NCI-H1048 (cell line): ENCODE measurements at regions not wholly inside any gene's neighbourhood (a gene's known extent, or its start where the extent isn't known, plus 50 kb on each side); places are given as distances from the start of the nearest gene placed in this dataset.

Experiments used
- DNase-seq: peaks from one replicate; lab custom pipeline; 2025; lab: John Stamatoyannopoulos, UW

DNA sequence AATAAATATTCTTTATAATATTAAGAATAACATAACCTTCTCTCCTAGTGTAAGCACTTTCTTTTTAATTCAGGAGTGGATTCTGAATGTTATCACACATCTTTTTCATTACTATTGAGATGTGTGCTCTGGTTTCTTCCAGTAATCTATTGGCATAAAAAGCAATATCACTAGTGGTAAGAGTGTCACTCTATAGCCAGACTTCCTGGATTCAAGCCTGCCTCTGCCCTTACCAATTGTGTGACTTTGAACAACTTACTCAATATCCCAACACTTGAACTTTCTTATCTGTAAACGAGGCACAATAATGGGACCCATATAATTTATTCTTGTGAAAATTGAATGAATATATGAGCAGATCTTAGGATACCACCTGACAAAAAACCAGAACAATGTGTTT is 71.0 kb downstream of the SEM1 start:
- no peak for DNase-seq

DNA sequence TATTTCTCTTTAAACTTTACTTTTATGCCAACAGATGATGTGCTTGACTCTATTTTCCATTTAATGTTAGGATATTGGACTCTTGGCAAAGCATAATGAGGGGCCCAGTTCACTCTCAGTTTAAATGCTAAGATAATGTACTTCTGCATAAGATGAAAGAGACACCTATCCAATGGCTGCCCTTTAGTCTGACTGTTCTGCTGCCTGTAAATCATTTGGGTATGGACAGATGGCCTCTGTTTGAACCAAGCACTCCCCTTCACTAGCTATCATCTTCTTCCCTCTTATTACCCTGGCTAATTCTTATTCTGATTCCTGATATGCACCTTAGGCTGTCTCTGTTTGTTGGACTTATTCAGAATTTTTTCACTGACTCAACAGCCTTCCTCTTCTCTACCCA is 72.1 kb downstream of the SEM1 start:
- DNase-seq, result no peak

DNA sequence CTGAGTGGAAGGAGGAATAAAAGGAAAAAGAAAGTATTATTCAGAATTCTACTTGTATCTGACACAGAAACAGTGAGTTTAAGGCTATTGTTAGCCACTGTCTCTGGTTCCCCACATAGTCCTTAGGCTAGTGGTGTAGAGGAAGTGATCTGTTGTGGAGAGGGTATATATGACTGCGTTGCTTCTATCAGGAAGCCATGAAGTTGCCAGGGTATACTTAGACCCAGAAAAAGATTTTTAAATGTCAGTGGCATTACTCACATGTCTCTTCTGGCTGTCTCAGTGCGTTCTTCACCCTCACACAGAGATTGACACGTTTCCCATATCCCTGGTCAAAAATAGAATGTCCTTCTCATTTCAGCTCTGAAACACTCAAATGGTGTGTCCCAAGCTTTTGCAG is 72.7 kb downstream of the SEM1 start:
- no peak for DNase-seq

DNA sequence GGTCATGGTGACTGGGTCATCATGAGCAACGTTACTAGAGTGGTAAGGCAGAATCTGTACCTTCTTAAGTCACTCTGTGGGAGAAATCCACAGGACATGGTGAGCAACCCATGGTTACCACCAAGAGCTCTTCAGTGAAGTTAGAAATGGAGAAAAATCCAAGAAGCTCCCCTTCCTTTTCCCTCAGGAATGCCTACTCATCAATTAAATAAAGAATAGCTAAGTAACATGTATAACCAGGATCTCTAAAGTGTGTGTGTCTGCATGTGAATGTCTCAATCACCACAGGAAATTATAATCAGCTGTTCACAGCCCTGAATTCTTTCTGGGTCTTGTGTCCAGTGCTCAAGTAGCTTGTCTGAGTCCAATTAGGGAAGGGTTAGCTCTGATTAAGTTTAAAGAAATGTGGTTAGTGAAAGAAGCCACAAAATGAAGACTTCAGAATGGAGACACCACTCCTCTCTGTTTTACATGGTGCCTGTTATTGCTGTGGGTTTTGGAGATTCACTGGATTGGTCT is 73.2 kb downstream of the SEM1 start:
- DNase-seq, result no peak

DNA sequence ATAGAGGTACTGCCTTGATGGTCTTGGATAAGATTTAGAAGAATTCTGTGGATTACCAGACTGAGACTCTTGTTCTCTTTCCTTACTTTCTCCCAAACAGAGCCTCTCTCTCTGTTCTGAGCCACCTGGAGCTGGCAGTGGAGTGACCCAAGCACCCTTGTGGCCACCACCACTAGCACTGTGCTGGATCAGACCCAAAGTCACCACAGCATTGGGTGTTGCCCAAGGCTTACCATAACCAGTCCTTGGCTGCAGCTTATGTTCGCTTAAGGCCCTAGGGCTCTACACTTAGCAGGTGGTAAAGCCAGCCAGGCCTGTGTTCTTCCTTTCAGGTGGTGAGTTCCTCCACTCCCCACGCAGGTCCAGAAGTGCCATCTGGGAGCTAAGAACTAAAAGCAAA is 79.8 kb downstream of the SEM1 start:
- DNase-seq, result no peak

DNA sequence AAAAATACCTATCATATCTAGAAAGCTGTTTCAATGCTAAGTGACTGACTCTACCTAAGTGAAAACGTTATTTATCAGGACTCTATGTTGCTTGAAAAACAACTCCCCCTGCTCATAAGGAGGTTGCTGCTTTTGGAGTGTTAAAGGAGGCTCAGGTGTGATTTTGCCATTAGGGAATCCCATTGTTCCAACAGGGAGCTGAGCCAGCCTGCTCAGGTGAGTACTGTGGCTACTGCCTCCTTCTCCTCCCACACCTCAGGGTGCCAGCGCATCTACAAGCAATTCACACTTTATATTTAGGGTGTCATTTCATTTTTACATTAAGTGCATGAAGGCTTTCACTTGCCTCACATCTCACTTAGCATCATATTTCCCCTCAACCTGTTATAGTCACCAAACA is 84.7 kb downstream of the SEM1 start:
- DNase-seq, result no peak

DNA sequence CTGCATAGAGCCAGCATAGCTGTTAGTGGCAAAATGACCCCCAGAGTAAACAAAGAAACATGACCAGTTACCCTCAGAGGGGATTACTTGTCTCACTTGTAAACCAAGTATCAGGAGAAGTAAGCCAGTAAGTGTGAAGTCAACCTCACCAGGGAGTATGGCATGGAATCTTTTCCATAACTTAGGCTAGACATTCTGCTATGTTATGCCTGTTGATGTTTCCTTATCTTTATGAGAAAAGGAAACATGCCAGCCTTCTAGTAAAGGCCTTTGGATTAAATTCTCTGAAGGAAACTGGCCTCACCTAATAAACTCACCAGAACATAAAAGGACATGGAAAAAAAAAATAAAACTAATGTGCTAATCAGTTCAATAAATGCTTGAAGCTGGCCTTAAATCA is 87.7 kb downstream of the SEM1 start:
- DNase-seq, result no peak

DNA sequence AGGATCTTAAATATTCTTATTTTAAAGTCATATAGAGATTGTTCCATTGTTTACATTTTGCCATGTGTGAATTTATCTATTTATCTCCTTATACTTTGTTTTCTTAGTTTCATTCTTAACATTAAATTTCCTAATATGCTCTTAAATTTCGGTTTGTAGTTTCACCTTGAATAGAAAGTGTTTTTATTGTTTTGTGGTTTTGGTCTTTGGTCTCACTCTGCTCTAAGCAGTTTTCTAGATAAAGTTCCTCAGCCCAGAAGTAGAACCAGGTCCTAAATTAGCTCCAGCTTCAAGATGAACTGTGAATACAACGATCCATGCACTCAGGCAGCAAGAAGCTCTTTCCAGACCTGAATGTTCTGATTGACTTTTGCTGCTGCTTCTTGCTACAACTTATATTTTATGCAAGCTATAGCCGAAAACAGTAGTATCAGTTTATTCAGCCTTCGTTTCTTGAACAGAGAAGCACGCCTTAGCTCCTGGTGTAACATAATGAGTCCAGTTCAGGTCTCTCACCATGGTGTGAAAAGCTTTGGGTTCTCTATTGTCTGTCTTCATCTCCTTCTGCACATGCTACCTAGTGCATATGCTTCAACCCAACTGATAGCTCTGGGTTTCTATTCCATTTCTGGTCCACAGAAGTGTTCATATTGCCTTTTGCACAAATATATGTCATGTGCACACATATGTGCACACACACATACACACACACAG is 95.3 kb downstream of the SEM1 start:
- no peak for DNase-seq

DNA sequence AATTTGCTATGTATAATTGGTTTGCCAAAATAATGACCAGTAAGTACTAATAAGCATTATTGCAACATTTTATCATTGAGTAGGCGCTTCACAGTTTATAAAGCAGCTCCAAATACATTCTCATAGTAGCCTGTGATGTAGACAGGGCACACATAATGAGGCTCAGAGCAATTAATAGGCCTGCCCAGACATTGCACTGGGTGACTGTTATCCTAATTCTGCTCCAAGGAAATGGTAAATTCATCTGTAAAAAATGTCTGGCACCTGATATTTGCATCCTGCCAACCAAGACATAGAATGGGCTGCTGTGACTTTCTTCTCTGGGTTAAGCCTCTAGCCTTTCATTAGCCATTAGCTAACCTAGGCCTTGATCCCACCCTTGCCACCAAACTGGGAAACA is 97.6 kb downstream of the SEM1 start:
- no peak for DNase-seq

DNA sequence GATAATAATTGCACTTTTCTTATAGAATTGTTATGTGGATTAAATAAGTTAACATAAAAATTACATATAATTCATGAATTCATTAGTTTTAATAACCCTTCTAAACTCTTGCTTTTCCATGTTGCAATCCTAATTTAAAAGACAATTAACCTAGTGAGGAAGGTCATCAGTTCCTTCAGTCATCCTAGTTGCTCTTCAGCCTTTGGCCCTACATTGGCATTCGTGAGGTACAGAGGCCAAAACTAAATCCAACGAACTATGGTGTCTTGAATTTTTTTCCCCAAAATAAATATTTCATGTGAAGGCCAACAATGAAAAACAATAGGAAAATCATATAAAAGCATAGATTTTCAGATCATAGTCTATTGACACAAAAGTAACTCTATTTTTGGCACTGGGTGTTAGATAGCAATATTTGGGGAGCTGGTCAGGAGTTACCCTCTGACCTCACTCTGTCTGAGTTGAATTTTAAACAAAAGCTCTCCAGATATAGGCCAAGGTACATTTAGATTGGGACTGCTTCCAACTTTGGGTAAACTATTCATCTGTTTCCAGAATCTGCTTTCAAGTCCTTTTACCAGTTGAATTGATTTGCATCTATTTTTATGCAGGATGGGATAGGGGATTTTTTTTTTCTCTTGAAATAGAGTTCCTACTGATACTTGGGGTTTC is 104.5 kb downstream of the SEM1 start:
- DNase-seq, result no peak

DNA sequence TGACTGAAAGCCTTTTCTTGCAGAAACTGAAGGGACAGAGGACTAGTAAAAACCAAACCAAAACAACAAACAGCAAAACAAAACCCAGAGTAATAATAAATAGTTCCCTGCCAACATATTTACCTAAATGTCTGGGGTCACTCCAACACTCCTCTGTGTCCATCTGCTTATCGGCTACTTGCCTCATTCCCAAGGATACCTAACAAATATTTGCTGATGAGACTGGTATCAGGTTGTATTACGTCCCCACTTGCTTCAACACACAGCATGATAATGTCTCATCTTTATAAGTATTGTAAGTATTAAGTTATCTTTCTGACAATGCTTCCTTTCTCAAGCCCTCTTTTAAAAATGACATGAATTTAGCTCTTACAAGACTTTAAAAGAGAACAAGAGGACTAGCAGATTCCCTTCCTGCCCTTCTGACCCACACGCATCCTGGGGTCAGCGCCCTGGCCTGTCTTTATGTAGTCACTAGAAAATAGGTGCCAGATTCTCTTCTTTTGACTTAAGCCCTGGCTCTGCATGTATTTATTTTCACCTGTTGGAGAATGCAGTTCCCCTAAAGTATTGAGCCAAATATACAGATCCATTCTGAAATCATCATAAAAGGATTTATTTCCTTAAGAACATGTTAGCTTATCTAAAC is 110.2 kb downstream of the SEM1 start:
- DNase-seq, result no peak

DNA sequence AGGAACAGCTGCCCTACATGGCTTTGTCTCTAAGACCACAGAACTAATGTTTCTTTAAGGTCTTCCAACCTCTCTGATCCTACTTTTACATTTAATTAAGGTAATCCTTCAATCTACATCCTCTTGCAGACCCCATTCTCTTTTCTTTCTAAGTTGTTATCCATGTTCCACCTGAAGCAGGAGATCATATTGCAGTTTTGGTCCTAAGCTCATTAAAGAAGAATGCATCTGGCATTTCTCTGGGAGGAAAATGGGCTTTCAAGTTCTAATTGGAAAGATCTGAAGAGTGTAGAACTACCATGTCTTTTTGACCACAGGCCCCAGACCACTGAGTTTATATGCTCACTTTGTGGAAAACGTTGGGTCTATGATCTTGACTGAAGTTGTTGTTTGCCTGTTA is 111.2 kb downstream of the SEM1 start:
- no peak for DNase-seq

DNA sequence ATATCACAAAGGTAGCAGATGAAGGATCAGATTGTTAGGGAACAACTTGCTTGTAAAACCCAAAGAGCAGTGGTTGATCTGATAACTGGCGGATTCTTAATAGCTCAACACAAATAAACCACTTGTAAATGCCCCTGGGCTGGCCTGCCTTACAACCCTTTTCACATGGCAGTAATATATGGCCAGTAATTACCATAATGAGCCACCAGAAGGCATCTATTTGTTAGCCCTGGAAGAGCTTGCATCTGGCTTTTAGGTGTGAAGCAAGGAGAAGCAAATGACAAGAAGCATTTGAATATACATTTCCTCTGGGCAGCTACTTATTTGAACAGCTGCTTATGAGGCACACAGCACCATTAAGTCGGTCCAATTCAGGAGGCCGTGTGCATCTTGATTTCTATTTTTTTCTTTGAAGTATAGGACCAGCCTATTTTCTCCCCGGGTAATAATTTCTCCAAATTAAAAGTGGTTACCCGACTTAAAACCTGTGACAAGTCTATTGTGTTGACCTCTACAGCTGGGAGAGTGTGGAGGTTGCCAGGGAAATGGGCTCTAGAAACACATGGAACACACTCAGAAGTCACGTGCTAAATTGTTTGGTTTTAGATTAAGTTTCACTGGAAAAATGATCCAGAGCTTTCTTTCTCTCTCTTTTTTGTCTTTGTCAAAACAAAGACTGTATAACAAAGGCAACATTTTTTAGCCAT is 113.4 kb downstream of the SEM1 start:
- peak; percentile 89 for DNase-seq

DNA sequence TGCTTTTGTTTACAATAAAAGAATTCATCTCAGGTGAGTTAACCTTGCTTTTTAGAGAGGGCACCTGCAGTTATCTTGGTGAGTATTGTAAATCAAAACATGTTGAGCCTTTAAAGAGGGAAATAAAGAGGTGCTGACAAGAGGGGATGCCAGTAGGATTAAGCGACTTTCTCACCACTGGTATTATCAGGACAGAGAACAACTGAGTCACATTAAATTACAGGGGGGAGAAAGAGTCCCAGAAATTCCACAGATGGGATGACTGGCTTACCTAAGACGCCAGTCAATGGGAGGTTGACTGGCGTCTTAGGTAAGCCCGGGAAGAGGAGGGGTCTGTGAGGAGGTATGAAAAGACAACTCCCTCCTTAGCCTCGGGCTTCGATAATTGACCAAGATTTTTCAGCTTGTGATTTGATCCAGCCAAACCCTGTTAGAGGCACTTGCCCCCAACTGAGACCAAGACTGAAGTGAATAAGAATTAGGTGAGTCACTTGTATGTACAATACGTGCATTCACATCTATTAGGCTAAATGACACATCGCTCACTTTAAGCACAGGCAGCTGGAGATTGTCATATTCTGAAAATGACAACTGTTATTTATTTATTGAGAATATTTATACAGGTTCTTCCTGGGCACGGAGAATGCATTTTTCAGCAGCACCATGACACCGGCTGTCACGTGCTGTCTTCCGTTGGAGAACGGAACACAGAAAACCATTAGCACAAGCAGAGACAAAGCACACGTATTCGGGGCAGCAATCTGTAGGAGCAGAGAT is 117.6 kb downstream of the SEM1 start:
- DNase-seq, result no peak

DNA sequence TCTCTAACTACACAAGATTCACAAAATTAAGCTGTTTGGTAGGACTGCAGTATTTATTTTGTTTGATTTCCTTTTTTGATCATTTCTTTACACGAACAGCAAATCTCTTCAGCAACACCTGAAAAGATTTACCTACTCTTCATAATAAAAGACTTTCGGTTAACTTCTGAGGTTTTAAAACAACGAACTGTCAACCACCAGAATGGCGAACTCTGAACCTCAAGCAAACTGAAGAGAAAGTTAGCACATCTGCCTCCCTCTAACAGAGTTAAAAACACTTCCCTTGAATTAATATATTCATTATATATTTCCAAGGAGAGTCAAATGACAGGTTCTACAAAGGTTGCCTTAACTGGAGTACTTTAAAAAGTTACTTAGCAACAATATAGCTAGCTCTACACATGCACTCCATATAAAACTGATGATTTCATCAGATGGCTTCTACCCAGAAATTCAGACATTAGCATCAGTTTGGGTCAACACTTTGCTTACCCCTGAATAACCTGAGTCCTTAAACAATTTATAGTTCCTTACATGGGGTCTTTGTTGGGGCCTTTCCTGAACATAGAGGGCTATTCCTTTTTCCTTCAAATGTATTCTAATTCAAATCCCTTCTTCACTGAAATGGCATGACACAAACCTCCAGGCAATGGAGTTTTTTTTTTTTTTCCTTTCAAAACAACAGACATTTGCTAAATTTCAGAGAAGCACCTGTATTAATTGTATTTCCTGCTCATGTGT is 118.3 kb downstream of the SEM1 start:
- no peak for DNase-seq

DNA sequence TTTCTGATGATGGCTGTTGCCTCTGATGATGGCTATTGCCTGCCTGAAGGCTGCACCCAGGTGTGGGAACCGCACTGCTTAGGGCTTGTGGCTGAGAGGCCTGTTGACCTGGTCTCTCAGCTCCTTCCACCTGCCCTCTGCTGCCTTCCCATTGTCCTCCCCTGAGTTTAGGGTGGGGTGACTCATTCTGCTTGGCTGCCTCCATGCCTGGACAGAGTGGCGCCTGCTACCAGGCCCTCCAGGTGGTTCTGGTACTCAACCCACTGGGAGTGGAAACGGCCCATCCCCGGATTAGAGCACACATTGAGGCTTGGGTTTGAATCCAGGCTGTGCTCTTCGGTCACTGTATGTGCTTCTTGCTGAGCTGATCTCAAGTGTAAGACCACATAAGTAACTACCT is 120.6 kb downstream of the SEM1 start:
- DNase-seq, result no peak

DNA sequence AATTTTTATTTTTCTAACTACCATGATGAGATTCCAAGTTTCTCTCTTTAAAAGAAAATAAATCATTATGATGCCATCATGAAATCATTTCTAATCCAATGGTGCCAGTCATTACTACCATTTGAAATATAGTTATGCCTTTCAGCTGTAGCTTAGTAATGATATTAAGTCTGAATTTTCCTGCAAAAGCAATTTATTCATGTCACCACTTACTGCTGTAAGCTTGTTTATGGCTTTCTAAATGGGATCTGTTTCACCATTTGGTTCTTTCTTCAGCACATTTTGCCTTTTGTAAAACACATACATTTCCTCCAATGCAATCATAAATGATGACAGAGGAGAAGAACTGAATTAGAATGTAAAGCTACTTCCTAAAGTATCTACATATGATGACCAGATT is 130.5 kb downstream of the SEM1 start:
- DNase-seq, result no peak

DNA sequence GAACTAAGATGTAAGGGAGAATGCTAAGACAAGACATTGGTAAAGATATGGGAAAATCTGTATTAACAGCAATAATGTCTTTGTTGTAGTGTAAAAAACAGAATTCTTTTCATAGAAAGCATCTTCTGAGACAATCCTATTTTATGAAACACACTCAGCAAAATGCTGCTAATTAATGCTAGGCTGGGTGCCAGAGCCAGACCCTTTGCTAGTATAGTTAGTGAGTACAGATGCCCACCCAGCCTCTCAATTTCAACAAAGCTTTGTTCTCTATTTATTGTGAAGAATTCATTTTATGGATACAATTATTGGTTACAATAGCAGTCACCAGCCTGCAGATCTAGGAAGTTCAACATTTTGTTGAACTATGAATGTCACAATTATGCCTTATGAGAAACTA is 131.0 kb downstream of the SEM1 start:
- no peak for DNase-seq

DNA sequence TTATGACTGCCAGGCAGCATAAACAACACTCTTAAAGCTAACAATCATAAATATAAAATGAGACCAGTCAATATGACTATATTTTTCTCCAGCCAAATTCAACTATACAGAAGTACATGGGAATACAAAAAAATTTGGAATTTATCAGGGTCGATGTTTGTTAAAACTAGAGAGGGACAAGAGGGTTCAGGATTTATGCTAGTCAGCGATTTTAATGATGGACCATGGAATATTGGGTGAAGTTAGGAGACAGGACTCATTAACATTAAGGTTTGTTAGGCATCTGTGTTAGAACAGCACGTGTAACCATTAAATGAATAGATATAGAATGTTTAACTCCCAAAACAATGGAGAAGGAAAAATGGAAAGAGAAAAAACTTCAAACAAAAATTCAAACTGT is 146.2 kb downstream of the SEM1 start:
- DNase-seq, result no peak

DNA sequence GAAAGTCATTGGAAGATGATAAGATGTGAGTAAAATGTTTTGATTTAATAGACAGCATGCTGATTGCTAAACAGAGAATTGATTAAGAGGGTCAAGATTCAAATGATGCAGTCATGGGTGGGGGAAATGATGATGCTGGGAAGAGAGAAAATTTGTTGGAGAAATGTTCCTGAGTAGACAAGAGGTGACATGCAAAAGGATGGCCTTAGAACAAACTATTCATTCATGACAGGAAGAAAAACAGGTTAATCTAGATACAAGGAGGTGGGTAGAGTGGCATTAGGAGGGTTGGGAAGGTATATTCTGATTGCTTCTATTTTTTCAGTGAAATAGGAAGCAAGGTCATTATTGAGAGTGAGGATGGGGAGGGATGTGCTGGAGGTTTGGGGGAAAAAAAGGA is 146.7 kb downstream of the SEM1 start:
- DNase-seq, result no peak

DNA sequence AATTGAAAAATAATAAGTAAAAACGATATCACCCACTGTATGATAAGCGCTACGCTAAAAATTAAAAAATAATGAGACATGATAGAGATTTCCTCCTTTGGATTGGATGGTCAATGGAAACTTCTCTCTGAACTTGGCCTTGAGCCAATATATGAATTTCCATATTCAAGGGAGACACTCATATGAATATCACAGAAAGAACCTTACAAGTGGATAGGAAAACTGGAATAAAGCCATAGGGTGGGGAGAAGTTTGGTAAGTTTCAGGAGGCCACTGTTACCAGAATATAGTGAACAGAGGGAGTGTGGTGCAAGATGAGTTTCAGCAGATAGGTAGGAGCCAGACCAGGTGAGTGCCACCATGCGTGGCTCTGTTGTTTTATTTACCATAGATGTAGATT is 147.2 kb downstream of the SEM1 start:
- DNase-seq, result no peak
